HepG2 (cell line): ENCODE measurements at regions not wholly inside any gene's neighbourhood (a gene's known extent, or its start where the extent isn't known, plus 50 kb on each side); places are given as distances from the start of the nearest gene placed in this dataset. TPM values are rescaled to one million over a fixed set of nuclear protein-coding genes. Genes with fewer than 3 reads are reported as not detected.

Source experiments
- ATAC-seq: fragments of 200-7000 bp; cut with Tn5 transposase; 3 replicates; pipeline ENCODE4 v1.9.1; 2020; ENCODE audit warnings: mild to moderate bottlenecking, moderate library complexity
- BruUV-seq: library from RNA; stranded (reverse); fragments of 400-500 nt; replicated peaks from 2 replicates; lab custom pipeline; 2021; lab: Mats Ljungman, UMichigan
- CTCF ChIA-PET: fragments of 300-600 bp; formaldehyde crosslinking; extraction: SDS; loops from one replicate; lab custom pipeline; 2021; ENCODE audit warnings: low total read pairs, inconsistent platforms, low intra/inter-chr PET ratio; lab: Yijun Ruan, JAX
- POLR2A ChIA-PET: fragments of 350-600 bp; sonication (Branson Sonifier 250); formaldehyde crosslinking; loops from one replicate; lab custom pipeline; 2020; ENCODE audit warnings: antibody characterized with exemption, inconsistent platforms; lab: Yijun Ruan, JAX
- DNase-seq: peaks from one replicate; pipeline ENCODE4 v3.0.0-alpha.2; 2015; ENCODE audit warnings: low spot score
- FAIRE-seq: peaks from 3 replicates; lab custom pipeline; 2011; peaks lifted over from hg19 to GRCh38; lab: Jason Lieb, UNC
- H2AFZ ChIP-seq: one replicate; pipeline ENCODE4 v1.6.1; 2011; ENCODE audit warnings: low read length, inconsistent platforms
- H3K27ac ChIP-seq: fragments of 300-600 bp; 3 replicates; pipeline ENCODE4 v1.8.0; 2011; ENCODE audit warnings: mixed run types, mild to moderate bottlenecking, mixed read lengths, low read length, inconsistent platforms; ENCODE audit not compliant: insufficient read depth; ENCODE audit errors: extremely low read length
- H3K27me3 ChIP-seq, 2 experiments: fragments of 200-600 bp in 1 of 2; 2 replicates in 1 of 2; 3 replicates in 1 of 2; pipeline versions ENCODE4 v1.6.0 to v1.8.0; 2011; ENCODE audit warnings: low read length in 2 of 2, mild to moderate bottlenecking in 2 of 2, moderate library complexity in 2 of 2, inconsistent platforms in 1 of 2; ENCODE audit not compliant: insufficient read depth in 2 of 2, control insufficient read depth in 1 of 2
- H3K36me3 ChIP-seq, 2 experiments: fragments of 200-600 bp in 1 of 2; replicated peaks in 1 of 2; 2 replicates in 1 of 2; 3 replicates in 1 of 2; pipeline versions ENCODE4 v1.5.1 to v1.8.0; 2011; ENCODE audit warnings: low read length in 2 of 2, inconsistent platforms in 1 of 2; ENCODE audit not compliant: insufficient read depth in 2 of 2, control insufficient read depth in 1 of 2
- H3K4me1 ChIP-seq: 2 replicates; pipeline ENCODE4 v1.5.1; 2012; ENCODE audit warnings: low read length, inconsistent platforms; ENCODE audit not compliant: insufficient read depth
- H3K4me2 ChIP-seq: 2 replicates; pipeline ENCODE4 v1.6.0; 2011; ENCODE audit warnings: low read depth, low read length, inconsistent platforms
- H3K4me3 ChIP-seq, 3 experiments: fragments of 200-600 bp in 1 of 3; sonication (generic), shearing (Covaris generic) in 1 of 3; replicated peaks in 1 of 3; 2 replicates each; pipeline ENCODE4 v1.5.1; 2011 to 2016; ENCODE audit warnings: low read length in 3 of 3, inconsistent platforms in 2 of 3, low read depth in 2 of 3, mild to moderate bottlenecking in 2 of 3, control low read depth in 1 of 3, mixed read lengths in 1 of 3; ENCODE audit not compliant: insufficient read depth in 1 of 3
- H3K79me2 ChIP-seq: one replicate; pipeline ENCODE4 v1.6.1; 2011; ENCODE audit warnings: low read length, inconsistent platforms; ENCODE audit not compliant: insufficient read depth
- H3K9ac ChIP-seq: 2 replicates; pipeline ENCODE4 v1.6.0; 2011; ENCODE audit warnings: mild to moderate bottlenecking, low read depth, low read length, inconsistent platforms; ENCODE audit not compliant: insufficient read depth
- H3K9me3 ChIP-seq: 2 replicates; pipeline ENCODE4 v1.5.1; 2012; ENCODE audit warnings: mild to moderate bottlenecking, low read length
- H4K20me1 ChIP-seq: 2 replicates; pipeline ENCODE4 v1.6.0; 2011; ENCODE audit warnings: inconsistent platforms, mild to moderate bottlenecking, low read length, moderate library complexity; ENCODE audit not compliant: insufficient read depth
- ZFYVE20 ChIP-seq: sonication (generic); formaldehyde crosslinking; IDR thresholded peaks from 2 replicates; pipeline ENCODE4 v1.8.0; 2023; ENCODE audit warnings: low read depth, mild to moderate bottlenecking, moderate library complexity, missing genetic modification reagents, borderline replicate concordance
- WGBS: methylation state at CpG from one replicate; pipeline ENCODE4 v1.1.6; 2017; ENCODE audit warnings: low lambda C conversion rate; 5-methylcytosine and 5-hydroxymethylcytosine counted together
- in situ Hi-C: cut with HindIII; loops from 2 replicates; pipeline ENCODE4 v1.10.0; 2017; ENCODE audit warnings: low pct_unique_long_range_greater_than_20kb; ENCODE audit not compliant: extremely low pct_ligation_motif_present
- intact Hi-C: fragments of 100-400 bp; cut with micrococcal nuclease; formaldehyde crosslinking; loops from one replicate; pipeline ENCODE4 v1.10.0; 2022; ENCODE audit not compliant: unreplicated experiment
- microRNA-seq: library from miRNA; unstranded; fragments of <30 nt; microRNA quantifications from one replicate; pipeline ENCODE4, GENCODE V29; 2020
- small RNA-seq, 3 experiments: library from RNA; depleted of rRNA; stranded (forward); fragments of <200 nt; gene quantifications; one replicate each; pipeline ENCODE3, GENCODE V24; 2012; ENCODE audit warnings: low read depth in 2 of 3, low replicate concordance in 1 of 3; ENCODE audit not compliant: insufficient read length in 3 of 3, insufficient read depth in 2 of 3
- TF ChIP-seq, protein P1 (sequence below): sonication (generic); formaldehyde crosslinking; IDR thresholded peaks from 2 replicates; pipeline ENCODE4 v1.4.0; 2020; ENCODE audit warnings: missing genetic modification reagents

DNA sequence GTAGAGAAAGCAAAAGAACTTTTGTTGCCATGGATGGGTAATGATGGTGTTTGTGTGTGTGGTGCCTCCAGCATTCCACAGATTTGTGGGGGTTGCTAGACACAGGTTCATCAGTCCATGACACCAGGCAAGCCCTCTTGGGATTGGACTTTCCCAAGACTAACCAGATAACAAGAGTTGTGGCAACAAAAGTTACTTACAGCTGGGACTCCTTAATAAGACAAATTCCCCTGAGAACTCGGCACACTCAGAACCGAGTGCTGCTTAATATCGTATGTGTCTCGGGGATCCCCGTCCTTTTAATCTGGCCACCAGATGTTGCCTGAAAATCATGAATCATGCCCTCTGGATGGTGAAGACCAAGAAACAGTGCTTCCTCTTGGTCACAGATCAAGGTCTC, 193.3 kb downstream of the AJAP1 start:
- TF ChIP-seq, protein P1, sequence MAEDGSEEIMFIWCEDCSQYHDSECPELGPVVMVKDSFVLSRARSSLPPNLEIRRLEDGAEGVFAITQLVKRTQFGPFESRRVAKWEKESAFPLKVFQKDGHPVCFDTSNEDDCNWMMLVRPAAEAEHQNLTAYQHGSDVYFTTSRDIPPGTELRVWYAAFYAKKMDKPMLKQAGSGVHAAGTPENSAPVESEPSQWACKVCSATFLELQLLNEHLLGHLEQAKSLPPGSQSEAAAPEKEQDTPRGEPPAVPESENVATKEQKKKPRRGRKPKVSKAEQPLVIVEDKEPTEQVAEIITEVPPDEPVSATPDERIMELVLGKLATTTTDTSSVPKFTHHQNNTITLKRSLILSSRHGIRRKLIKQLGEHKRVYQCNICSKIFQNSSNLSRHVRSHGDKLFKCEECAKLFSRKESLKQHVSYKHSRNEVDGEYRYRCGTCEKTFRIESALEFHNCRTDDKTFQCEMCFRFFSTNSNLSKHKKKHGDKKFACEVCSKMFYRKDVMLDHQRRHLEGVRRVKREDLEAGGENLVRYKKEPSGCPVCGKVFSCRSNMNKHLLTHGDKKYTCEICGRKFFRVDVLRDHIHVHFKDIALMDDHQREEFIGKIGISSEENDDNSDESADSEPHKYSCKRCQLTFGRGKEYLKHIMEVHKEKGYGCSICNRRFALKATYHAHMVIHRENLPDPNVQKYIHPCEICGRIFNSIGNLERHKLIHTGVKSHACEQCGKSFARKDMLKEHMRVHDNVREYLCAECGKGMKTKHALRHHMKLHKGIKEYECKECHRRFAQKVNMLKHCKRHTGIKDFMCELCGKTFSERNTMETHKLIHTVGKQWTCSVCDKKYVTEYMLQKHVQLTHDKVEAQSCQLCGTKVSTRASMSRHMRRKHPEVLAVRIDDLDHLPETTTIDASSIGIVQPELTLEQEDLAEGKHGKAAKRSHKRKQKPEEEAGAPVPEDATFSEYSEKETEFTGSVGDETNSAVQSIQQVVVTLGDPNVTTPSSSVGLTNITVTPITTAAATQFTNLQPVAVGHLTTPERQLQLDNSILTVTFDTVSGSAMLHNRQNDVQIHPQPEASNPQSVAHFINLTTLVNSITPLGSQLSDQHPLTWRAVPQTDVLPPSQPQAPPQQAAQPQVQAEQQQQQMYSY (CRISPR knock-in tag), result no peak
- TF ChIP-seq ZFYVE20 (CRISPR knock-in tag), result no peak
- TF ChIP-seq, all 625 proteins: peak for 0
- WGBS, result 2% methylated on average over 5 of the region's 5 CpGs
- in situ Hi-C loops, result no loop called here
- Histone ChIP-seq H2AFZ (no peak overlapping the region), H3K27me3 (no peaks in the 10 kb centered on the region; a peak in 3 of 5 replicates), H3K27ac (no peak overlapping the region), H3K9ac (no peak overlapping the region), H3K9me3 (peaks cover 5% of the 10 kb centered on the region; the same call in 1 of the 2 replicates), H3K79me2 (no peaks in the 10 kb centered on the region), H3K4me2 (no peak overlapping the region), H3K36me3 (no peaks in the 10 kb centered on the region), H3K4me3 (no peak overlapping the region), H3K4me1 (no peaks in the 10 kb centered on the region), H4K20me1 (no peaks in the 10 kb centered on the region)
- FAIRE-seq (no peak), DNase-seq (no peak), ATAC-seq (no peak)
- intact Hi-C loops, result no loop called here
- ChIA-PET CTCF (no interaction called here), POLR2A (no interaction called here)
- no TSS peak for BruUV-seq

Small RNA genes lying in the stretch of these regions (microRNA-seq; reads per million reads assigned to microRNA genes)
- not detected for gene MIR4417

Small RNA genes lying in the stretch of these regions (small RNA-seq; reads per million reads assigned to genes)
- gene MIR4417, result 0 reads per million in 3 experiments
